H9 (cell line): ENCODE measurements at regions not wholly inside any gene's neighbourhood (a gene's known extent, or its start where the extent isn't known, plus 50 kb on each side); places are given as distances from the start of the nearest gene placed in this dataset.

ENCODE experiments used
- DNase-seq: peaks from one replicate; pipeline ENCODE4 v3.0.0-alpha.2; 2017
- H2AFZ ChIP-seq: one replicate; pipeline ENCODE4 v1.6.1; 2013; ENCODE audit warnings: mild to moderate bottlenecking, low read length, control low read depth, moderate library complexity
- H2AK5ac ChIP-seq: 2 replicates; pipeline ENCODE4 v1.6.1; 2013; ENCODE audit warnings: low read length, control low read depth, mixed read lengths; ENCODE audit not compliant: insufficient read length
- H2BK120ac ChIP-seq: one replicate; pipeline ENCODE4 v1.6.1; 2013; ENCODE audit warnings: low read depth, mild to moderate bottlenecking, low read length, control low read depth, inconsistent platforms; ENCODE audit not compliant: poor library complexity, severe bottlenecking
- H2BK12ac ChIP-seq: 2 replicates; pipeline ENCODE4 v1.6.1; 2013; ENCODE audit warnings: low read length, control low read depth, mixed read lengths, low read depth; ENCODE audit not compliant: insufficient read length
- H2BK15ac ChIP-seq: 2 replicates; pipeline ENCODE4 v1.6.1; 2013; ENCODE audit warnings: low read depth, low read length, control low read depth
- H2BK20ac ChIP-seq: one replicate; pipeline ENCODE4 v1.6.1; 2013; ENCODE audit warnings: low read depth, mild to moderate bottlenecking, low read length, control low read depth, inconsistent platforms; ENCODE audit not compliant: poor library complexity, severe bottlenecking
- H2BK5ac ChIP-seq: 2 replicates; pipeline ENCODE4 v1.6.1; 2013; ENCODE audit warnings: low read length, control low read depth, mixed read lengths; ENCODE audit not compliant: insufficient read length
- H3K14ac ChIP-seq: 2 replicates; pipeline ENCODE4 v1.6.1; 2013; ENCODE audit warnings: low read length, control low read depth; ENCODE audit not compliant: insufficient read depth
- H3K18ac ChIP-seq: 2 replicates; pipeline ENCODE4 v1.6.1; 2013; ENCODE audit warnings: low read depth, mild to moderate bottlenecking, mixed read lengths, low read length, control low read depth; ENCODE audit not compliant: insufficient read length
- H3K23ac ChIP-seq: 2 replicates; pipeline ENCODE4 v1.6.1; 2013; ENCODE audit warnings: low read length, control low read depth, mixed read lengths, low read depth; ENCODE audit not compliant: insufficient read length
- H3K23me2 ChIP-seq: 2 replicates; pipeline ENCODE4 v1.6.1; 2013; ENCODE audit warnings: low read depth, mild to moderate bottlenecking, mixed read lengths, low read length, control low read depth; ENCODE audit not compliant: insufficient read length, poor library complexity, severe bottlenecking
- H3K27ac ChIP-seq: 2 replicates; pipeline ENCODE4 v1.5.1; 2013; ENCODE audit warnings: low read length, control low read depth, mixed read lengths, low read depth; ENCODE audit not compliant: insufficient read length
- H3K27me3 ChIP-seq: 2 replicates; pipeline ENCODE4 v1.6.1; 2013; ENCODE audit warnings: low read length, control low read depth, inconsistent platforms; ENCODE audit not compliant: insufficient read depth
- H3K4ac ChIP-seq: 2 replicates; pipeline ENCODE4 v1.6.1; 2013; ENCODE audit warnings: low read depth, mild to moderate bottlenecking, control low read depth, inconsistent platforms, low read length, moderate library complexity
- H3K4me1 ChIP-seq: 2 replicates; pipeline ENCODE4 v1.6.1; 2013; ENCODE audit warnings: low read length, control low read depth, inconsistent platforms; ENCODE audit not compliant: insufficient read depth
- H3K4me2 ChIP-seq: 2 replicates; pipeline ENCODE4 v1.6.1; 2013; ENCODE audit warnings: low read length, control low read depth, mixed read lengths; ENCODE audit not compliant: insufficient read length, insufficient read depth
- H3K56ac ChIP-seq: 2 replicates; pipeline ENCODE4 v1.6.1; 2013; ENCODE audit warnings: low read depth, mild to moderate bottlenecking, mixed read lengths, low read length, control low read depth; ENCODE audit not compliant: insufficient read length
- H3K79me1 ChIP-seq: 2 replicates; pipeline ENCODE4 v1.6.1; 2013; ENCODE audit warnings: low read depth, mild to moderate bottlenecking, moderate library complexity, low read length, control low read depth, inconsistent platforms; ENCODE audit not compliant: insufficient read depth, poor library complexity, severe bottlenecking
- H3K79me2 ChIP-seq: 2 replicates; pipeline ENCODE4 v1.6.1; 2013; ENCODE audit warnings: low read length, control low read depth, inconsistent platforms; ENCODE audit not compliant: insufficient read depth
- H3K9ac ChIP-seq: 2 replicates; pipeline ENCODE4 v1.6.1; 2013; ENCODE audit warnings: low read length, control low read depth, mixed read lengths; ENCODE audit not compliant: insufficient read length; ENCODE audit errors: extremely low read depth
- H3K9me3 ChIP-seq: one replicate; pipeline ENCODE4 v1.6.1; 2013; ENCODE audit warnings: low read depth, low read length, inconsistent platforms; ENCODE audit not compliant: control insufficient read depth
- H3T11ph ChIP-seq: one replicate; pipeline ENCODE4 v1.6.1; 2013; ENCODE audit warnings: mild to moderate bottlenecking, low read length, control low read depth, inconsistent platforms
- H4K20me1 ChIP-seq: one replicate; pipeline ENCODE4 v1.6.1; 2013; ENCODE audit not compliant: control insufficient read depth, insufficient read length, insufficient read depth
- H4K5ac ChIP-seq: 2 replicates; pipeline ENCODE4 v1.6.1; 2013; ENCODE audit warnings: low read depth, mild to moderate bottlenecking, mixed read lengths, low read length, control low read depth; ENCODE audit not compliant: insufficient read length
- H4K8ac ChIP-seq: replicated peaks from 2 replicates; pipeline ENCODE4 v1.6.1; 2013; ENCODE audit warnings: low read length, control low read depth, mixed read lengths, low read depth; ENCODE audit not compliant: insufficient read length
- H4K91ac ChIP-seq: 2 replicates; pipeline ENCODE4 v1.6.1; 2013; ENCODE audit warnings: low read depth, mild to moderate bottlenecking, moderate library complexity, mixed read lengths, low read length, control low read depth; ENCODE audit not compliant: insufficient read length
- H3K27ac Mint-ChIP-seq, 3 experiments: 2 replicates in 2 of 3; 3 replicates in 1 of 3; pipeline ENCODE4 v1.8.0; 2020 to 2021; ENCODE audit warnings: mixed read lengths in 3 of 3, mild to moderate bottlenecking in 1 of 3, moderate library complexity in 1 of 3
- H3K27me3 Mint-ChIP-seq: 2 replicates; pipeline ENCODE4 v1.8.0; 2021; ENCODE audit warnings: low read depth, mild to moderate bottlenecking, moderate library complexity, mixed read lengths
- H3K36me3 Mint-ChIP-seq, 3 experiments: 2 replicates in 2 of 3; 3 replicates in 1 of 3; pipeline ENCODE4 v1.8.0; 2020 to 2021; ENCODE audit warnings: low read depth in 3 of 3, mixed read lengths in 3 of 3; ENCODE audit not compliant: insufficient read depth in 1 of 3
- H3K4me1 Mint-ChIP-seq, 2 experiments: 2 replicates each; pipeline ENCODE4 v1.8.0; 2020; ENCODE audit warnings: mixed read lengths in 2 of 2
- H3K4me3 Mint-ChIP-seq, 2 experiments: 2 replicates in 1 of 2; 3 replicates in 1 of 2; pipeline ENCODE4 v1.8.0; 2020 to 2021; ENCODE audit warnings: mild to moderate bottlenecking in 2 of 2, mixed read lengths in 2 of 2, moderate library complexity in 1 of 2
- H3K9me3 Mint-ChIP-seq, 2 experiments: 2 replicates in 1 of 2; 3 replicates in 1 of 2; pipeline ENCODE4 v1.8.0; 2020; ENCODE audit warnings: mild to moderate bottlenecking in 2 of 2, mixed read lengths in 2 of 2, moderate library complexity in 1 of 2
- CTCF ChIP-seq: fragments of 200-600 bp; sonication (generic); conservative IDR thresholded peaks from 3 replicates; pipeline ENCODE4 v1.8.0; 2021; ENCODE audit warnings: antibody characterized with exemption, mild to moderate bottlenecking
- WGBS: extraction: QIAGEN DNeasy Blood & Tissue Kit; methylation state at CpG from one replicate; pipeline ENCODE4 v1.1.7; 2013; ENCODE audit warnings: missing lambda C conversion rate, low lambda C conversion rate, mixed read lengths; ENCODE audit not compliant: insufficient read length; ENCODE audit errors: extremely low coverage; 5-methylcytosine and 5-hydroxymethylcytosine counted together

DNA sequence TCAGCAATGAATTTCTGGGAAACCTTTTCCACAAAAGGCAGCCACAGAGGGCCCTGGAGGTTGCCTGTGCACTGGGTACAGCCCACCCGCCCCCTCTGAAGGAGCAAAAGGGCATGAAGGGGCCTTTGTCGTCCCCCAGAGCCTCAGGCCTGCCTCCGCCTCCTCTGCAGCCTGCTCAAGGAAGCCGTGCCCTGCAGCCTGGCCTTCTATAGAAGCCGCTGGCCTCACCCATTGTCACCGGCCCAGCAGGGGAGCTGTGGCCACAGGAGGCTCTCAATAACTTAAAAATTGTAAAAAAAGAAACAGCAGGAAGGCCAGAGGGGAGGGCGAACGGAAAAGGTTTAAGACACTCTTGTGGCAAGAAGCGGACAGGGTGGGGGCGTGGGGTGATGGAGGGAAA, 213.3 kb downstream of the IRX2 start:
- H3K14ac ChIP-seq = no peak overlapping the region
- no peak overlapping the region for H3K4me3 Mint-ChIP-seq
- H2AFZ ChIP-seq = no peak overlapping the region
- H3K23ac ChIP-seq = no peak overlapping the region
- H2BK12ac ChIP-seq = no peak overlapping the region
- H3K4me1 Mint-ChIP-seq = peaks cover 26 to 35% of the 10 kb centered on the region in 2 experiments
- no peaks in the 10 kb centered on the region for H4K20me1 ChIP-seq
- H2BK5ac ChIP-seq = no peak overlapping the region
- peaks cover 10% of the 10 kb centered on the region for H3K9me3 ChIP-seq
- H3K4me1 ChIP-seq = 0 out of 2 replicates have a peak, but pooled peaks cover 2% of the 10 kb centered on the region
- no peak overlapping the region for H2BK15ac ChIP-seq
- TF ChIP-seq CTCF = no peak
- no peaks in the 10 kb centered on the region for H3K79me2 ChIP-seq
- H3K18ac ChIP-seq = no peak overlapping the region
- H4K5ac ChIP-seq = no peak overlapping the region
- peaks cover 2% of the 10 kb centered on the region for H3K27me3 Mint-ChIP-seq
- H3K23me2 ChIP-seq = no peaks in the 10 kb centered on the region
- no peak overlapping the region for H2AK5ac ChIP-seq
- DNase-seq = peak; percentile 51
- no peak overlapping the region for H2BK20ac ChIP-seq
- no peak overlapping the region for H3K27ac ChIP-seq
- H3K79me1 ChIP-seq = no peaks in the 10 kb centered on the region
- H4K91ac ChIP-seq = no peak overlapping the region
- H3K36me3 Mint-ChIP-seq = peaks cover 3 to 10% (median 3%) of the 10 kb centered on the region in 3 experiments; a peak in 2 of 7 replicates
- no peak overlapping the region for H3K9ac ChIP-seq
- peaks cover 6 to 14% of the 10 kb centered on the region in 2 experiments for H3K9me3 Mint-ChIP-seq
- no peak overlapping the region for H4K8ac ChIP-seq
- H2BK120ac ChIP-seq = no peak overlapping the region
- WGBS = no CpG with 5 or more reads among the region's 10 CpGs
- no peaks in the 10 kb centered on the region for H3K27me3 ChIP-seq
- no peak overlapping the region for H3K56ac ChIP-seq
- H3T11ph ChIP-seq = no peak overlapping the region
- no peak overlapping the region for H3K4ac ChIP-seq
- peak overlapping the region in 2 of 3 experiments; percentile 48 to 80; a peak in 2 of 7 replicates for H3K27ac Mint-ChIP-seq
- H3K4me2 ChIP-seq = no peak overlapping the region
